GM06990 (cell line): ENCODE measurements at regions not wholly inside any gene's neighbourhood (a gene's known extent, or its start where the extent isn't known, plus 50 kb on each side); places are given as distances from the start of the nearest gene placed in this dataset.
"Not testable (repeated sequence)": the region's sequence is repeated elsewhere in the genome, so short reads cannot be mapped to it uniquely, and the experiment has no call there.

Experiments
- DNase-seq: peaks from one replicate; pipeline ENCODE4 v3.0.0-alpha.2; 2011; ENCODE audit not compliant: insufficient read length; ENCODE audit errors: extremely low read depth
- H3K27me3 ChIP-seq: replicated peaks from 2 replicates; pipeline ENCODE4 v1.6.0; 2011; ENCODE audit warnings: low read length; ENCODE audit not compliant: control insufficient read depth, insufficient read depth
- H3K36me3 ChIP-seq: 2 replicates; pipeline ENCODE4 v1.5.1; 2011; ENCODE audit warnings: low read length; ENCODE audit not compliant: control insufficient read depth, insufficient read depth
- H3K4me3 ChIP-seq: replicated peaks from 2 replicates; pipeline ENCODE4 v1.5.1; 2011; ENCODE audit warnings: low read depth, mild to moderate bottlenecking, control low read depth, low read length
- TF ChIP-seq, protein P1 (sequence below): IDR thresholded peaks from 2 replicates; pipeline ENCODE4 v1.5.1; 2011; ENCODE audit warnings: low read length, control low read depth, mild to moderate bottlenecking, inconsistent platforms; ENCODE audit not compliant: insufficient read depth, poor library complexity, severe bottlenecking

DNA sequence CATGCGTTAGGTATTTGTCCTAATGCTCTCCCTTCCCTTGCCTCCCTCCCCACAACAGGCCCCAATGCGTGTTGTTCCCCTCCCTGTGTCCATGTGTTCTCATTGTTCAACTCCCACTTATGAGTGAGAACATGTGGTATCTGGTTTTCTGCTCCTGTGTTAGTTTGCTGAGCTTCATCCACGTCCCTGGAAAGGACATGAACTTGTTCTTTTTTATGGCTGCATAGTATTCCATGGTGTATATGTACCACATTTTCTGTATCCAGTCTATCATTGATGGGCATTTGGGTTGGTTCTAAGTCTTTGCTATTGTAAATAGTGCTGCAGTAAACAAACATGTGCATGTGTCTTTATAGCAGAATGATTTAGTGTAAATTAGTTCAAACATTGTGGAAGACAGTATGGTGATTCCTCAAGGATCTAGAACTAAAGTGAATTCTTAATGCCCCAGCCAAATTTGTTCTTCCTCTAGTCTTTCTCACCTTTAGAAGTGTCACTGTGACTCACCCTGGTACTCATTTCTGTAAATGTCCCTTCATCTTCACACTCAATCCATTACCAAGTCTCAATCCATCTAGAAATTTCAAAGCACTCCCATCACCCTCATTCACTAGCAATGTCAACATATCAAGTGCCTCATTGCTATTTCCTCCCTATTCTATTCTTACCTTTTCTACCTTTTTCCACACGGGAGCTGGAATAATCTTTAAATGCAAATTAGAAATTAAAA is 123.9 kb downstream of the MREG start:
- H3K27me3 ChIP-seq, H3K36me3 ChIP-seq, DNase-seq, H3K4me3 ChIP-seq: not testable (repeated sequence)

DNA sequence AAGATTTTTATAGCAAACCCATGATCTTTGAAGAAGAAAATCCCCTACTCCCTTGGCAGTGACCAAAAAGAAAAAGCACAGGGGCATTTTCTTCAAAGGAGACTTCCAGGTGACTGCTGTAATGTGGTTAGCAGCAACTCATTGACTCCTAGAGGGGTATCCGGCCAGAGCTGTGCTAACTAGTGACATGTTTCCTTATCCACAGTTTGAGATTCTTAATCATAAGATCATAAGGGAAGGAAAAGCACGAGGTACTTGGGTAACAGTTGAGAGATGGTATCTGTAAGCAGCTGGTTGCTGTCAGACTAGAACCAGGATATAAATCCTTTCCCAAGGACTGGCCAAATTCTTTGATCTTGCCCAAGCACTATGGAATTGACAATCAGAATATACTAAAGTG is 124.7 kb downstream of the MREG start:
- no peaks in the 10 kb centered on the region for H3K36me3 ChIP-seq
- no peak for DNase-seq
- TF ChIP-seq, protein P1, sequence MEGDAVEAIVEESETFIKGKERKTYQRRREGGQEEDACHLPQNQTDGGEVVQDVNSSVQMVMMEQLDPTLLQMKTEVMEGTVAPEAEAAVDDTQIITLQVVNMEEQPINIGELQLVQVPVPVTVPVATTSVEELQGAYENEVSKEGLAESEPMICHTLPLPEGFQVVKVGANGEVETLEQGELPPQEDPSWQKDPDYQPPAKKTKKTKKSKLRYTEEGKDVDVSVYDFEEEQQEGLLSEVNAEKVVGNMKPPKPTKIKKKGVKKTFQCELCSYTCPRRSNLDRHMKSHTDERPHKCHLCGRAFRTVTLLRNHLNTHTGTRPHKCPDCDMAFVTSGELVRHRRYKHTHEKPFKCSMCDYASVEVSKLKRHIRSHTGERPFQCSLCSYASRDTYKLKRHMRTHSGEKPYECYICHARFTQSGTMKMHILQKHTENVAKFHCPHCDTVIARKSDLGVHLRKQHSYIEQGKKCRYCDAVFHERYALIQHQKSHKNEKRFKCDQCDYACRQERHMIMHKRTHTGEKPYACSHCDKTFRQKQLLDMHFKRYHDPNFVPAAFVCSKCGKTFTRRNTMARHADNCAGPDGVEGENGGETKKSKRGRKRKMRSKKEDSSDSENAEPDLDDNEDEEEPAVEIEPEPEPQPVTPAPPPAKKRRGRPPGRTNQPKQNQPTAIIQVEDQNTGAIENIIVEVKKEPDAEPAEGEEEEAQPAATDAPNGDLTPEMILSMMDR = no peak

DNA sequence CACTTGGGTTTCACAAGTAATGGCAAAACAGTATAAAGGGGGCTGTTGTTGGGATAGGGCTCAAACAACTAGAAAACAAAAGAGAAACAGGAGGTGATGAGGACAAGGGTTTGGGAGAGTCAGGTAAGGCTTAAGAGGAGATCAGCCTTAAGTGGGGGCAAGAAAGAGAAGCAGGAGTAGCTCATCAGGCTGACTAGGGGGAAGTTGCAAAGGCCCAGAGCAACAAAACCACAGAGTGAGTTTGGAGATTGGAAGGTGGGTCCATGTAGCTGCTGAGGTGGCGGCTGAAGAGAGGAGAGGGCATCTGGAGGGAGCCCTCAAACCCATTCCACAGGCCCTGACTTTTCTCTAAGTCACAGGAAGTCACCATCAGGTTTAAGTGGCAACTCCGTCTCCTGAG is 126.0 kb downstream of the MREG start:
- H3K36me3 ChIP-seq = no peaks in the 10 kb centered on the region
- H3K27me3 ChIP-seq = no peaks in the 10 kb centered on the region
- no peak for DNase-seq
- H3K4me3 ChIP-seq = no peak overlapping the region
- TF ChIP-seq, protein P1 = no peak

More for the DNA sequence above, 124.7 kb downstream of the MREG start:
- Histone ChIP-seq H3K4me3 (no peak overlapping the region), H3K27me3 (no peaks in the 10 kb centered on the region)

DNA sequence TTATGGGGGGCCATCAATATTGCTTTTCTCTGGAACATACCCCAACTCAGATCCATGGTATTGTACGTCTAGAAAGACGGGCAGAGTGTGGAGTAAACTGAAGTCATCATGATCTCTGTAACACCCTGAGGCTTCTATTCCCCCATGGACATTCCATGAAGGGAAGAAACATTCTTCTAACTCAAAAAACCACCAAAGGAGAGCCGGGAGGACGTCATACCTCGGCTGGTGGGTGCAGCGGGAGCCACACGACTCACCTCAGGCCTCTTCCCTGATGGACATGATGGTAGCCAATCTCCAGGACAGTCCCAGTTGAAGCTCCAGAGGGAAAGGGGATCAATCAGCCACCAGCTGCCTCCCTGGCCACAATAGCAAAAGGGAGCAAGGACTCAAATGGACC is 127.3 kb downstream of the MREG start:
- Histone ChIP-seq H3K27me3 (no peaks in the 10 kb centered on the region), H3K4me3 (no peak overlapping the region), H3K36me3 (no peaks in the 10 kb centered on the region)
- TF ChIP-seq, protein P1 = no peak
- no peak for DNase-seq

DNA sequence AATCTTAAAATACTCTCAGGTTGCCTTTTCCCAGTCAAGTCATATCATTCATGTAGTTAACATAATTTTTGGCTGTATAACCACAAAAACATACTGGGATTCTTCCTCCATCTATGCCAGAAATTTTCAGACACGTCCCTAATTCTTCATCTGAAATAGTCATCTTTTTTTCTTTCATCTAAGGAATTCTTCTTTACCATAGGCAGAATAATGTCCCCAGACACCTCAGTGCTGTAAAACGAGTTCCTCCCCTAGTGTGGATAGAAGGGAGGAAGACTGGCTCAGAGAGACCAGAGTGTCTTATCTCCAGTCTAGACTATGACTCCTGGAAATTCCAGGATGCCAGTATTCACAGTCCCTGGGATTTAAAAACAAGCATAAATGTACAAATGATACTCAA is 127.8 kb downstream of the MREG start:
- no peak for DNase-seq
- TF ChIP-seq, protein P1 = no peak
- H3K36me3 ChIP-seq = no peaks in the 10 kb centered on the region
- H3K27me3 ChIP-seq = no peaks in the 10 kb centered on the region
- no peak overlapping the region for H3K4me3 ChIP-seq

DNA sequence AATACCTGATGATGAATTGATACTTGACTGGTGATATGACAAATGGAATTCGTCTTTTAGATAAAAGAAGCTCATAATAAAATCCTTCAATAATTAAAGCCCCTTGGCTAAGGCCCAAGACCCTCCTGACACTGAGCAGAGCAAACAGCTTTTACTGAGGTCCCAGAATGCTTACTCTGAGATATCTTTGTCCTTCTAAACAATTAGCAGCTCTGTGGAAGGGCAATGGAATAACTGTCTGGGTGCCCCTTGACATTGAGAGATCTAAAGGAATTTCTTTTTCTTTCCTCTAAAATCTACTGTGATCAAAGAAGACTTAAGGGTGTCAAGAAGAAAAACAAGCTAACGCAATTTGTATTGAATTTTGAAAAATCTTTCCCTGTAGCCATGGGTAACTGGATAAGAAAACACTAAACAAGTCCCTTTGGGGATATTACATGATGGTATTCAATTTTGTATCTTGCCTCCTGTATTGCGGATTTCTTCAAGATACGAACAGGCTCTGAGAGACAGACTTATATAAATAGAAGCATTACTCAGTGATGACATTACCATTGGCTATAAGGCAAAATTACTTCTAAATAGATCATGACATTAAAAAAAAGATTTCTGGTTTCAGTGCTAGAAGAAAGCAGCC is 128.8 kb downstream of the MREG start:
- H3K4me3 ChIP-seq = no peak overlapping the region
- TF ChIP-seq, protein P1 = no peak
- H3K27me3 ChIP-seq = no peaks in the 10 kb centered on the region
- no peaks in the 10 kb centered on the region for H3K36me3 ChIP-seq
- DNase-seq = no peak
